Heart left ventricle (tissue), 13 donors: ENCODE measurements at regions not wholly inside any gene's neighbourhood (a gene's known extent, or its start where the extent isn't known, plus 50 kb on each side); places are given as distances from the start of the nearest gene placed in this dataset.

Experiments
- CTCF ChIP-seq, 12 donors: fragments of 200-600 bp; sonication (generic) in 4 of 12; IDR thresholded peaks; one replicate each; pipeline versions ENCODE4 v1.5.0 to v1.8.0; 2018 to 2022; ENCODE audit warnings: antibody characterized with exemption in 12 of 12, mild to moderate bottlenecking in 5 of 12
- POLR2A ChIP-seq, 2 donors: fragments of 450-650 bp; IDR thresholded peaks; one replicate each; pipeline ENCODE4 v1.6.1; 2017; ENCODE audit warnings: antibody characterized with exemption in 2 of 2, mild to moderate bottlenecking in 2 of 2, moderate library complexity in 2 of 2
- donor health status: ischemic (EF 13 %, LVEDD 7.1; RV severe dilation, severe dysfunction).
- donor health status: DM: no; HTN: yes; CAD: no.
- donor health status: DM: no; HTN: no; CAD: no.
- donor health status: ischemic (EF 25% LVEDD 6.9; RV normal size, moderate dysfunction).
- donor health status: ischemic (EF 25% LVEDD 5.7; RV mildly dilated, moderate dysfunction).
- donor health status: ischemic (EF 35%, LVEDD 5.7; RV mildly dilated, moderate dysfunction).
- donor health status: nonischemic (EF 11% LVEDD 7.7; RV severe dilation, severe dysfunction).
- donor health status: DM: yes; HTN: yes; CAD: no.
- donor health status: PGD.
- donor health status: ischemic (EF 29% LVEDD 5.4; RV normal size, mild dysfunction).
- donor health status: nonischemic (EF 23%, LVEDD 6.1; RV moderate dilation, normal function).

- TF ChIP-seq CTCF (IDR thresholded peaks at IDR 0.05) (no peak), POLR2A (IDR thresholded peaks at IDR 0.05) (no peak)
Measured at GRCh38 chr6:71724456-71725125, 161.8 kb upstream of the RIMS1 start.
